PC-9 (cell line): ENCODE measurements at regions not wholly inside any gene's neighbourhood (a gene's known extent, or its start where the extent isn't known, plus 50 kb on each side); places are given as distances from the start of the nearest gene placed in this dataset.
"Not testable (repeated sequence)": the region's sequence is repeated elsewhere in the genome, so short reads cannot be mapped to it uniquely, and the experiment has no call there.

ENCODE experiments used
- CTCF ChIP-seq: fragments of 200-600 bp; sonication (generic); conservative IDR thresholded peaks from 2 replicates; pipeline ENCODE4 v1.6.1; 2017; ENCODE audit warnings: mixed run types, antibody characterized with exemption, mild to moderate bottlenecking, moderate library complexity
- EZH2 ChIP-seq: fragments of 200-600 bp; sonication (generic); IDR thresholded peaks from 2 replicates; pipeline ENCODE4 v1.8.0; 2017; ENCODE audit warnings: antibody characterized with exemption, low read depth

GRCh38 chr2:111329309-111329708 lies 208.6 kb downstream of the BCL2L11 start:
- TF ChIP-seq CTCF, EZH2: not testable (repeated sequence)
